ENCODE measurements at regions not wholly inside any gene's neighbourhood (a gene's known extent, or its start where the extent isn't known, plus 50 kb on each side); places are given as distances from the start of the nearest gene placed in this dataset.
"Not testable (repeated sequence)": the region's sequence is repeated elsewhere in the genome, so short reads cannot be mapped to it uniquely, and the experiment has no call there.

DNA sequence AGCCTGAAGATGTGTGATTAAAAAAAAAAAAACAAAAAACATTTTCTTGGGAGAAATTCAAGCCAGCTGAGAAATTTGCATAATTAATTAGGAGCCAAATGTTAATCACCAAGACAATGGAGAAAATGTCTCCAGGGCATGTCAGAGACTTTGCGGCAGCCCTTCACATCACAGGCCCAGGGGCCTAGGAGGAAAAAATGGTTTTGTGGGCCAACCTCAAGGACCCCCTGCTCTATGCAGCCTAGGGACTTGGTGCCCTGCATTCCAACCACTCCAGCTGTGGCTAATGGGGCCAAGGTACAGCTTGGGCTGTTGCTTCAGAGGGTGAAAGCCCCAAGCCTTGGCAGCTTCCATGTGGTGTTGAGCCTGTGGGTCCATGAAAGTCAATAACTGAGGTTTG is 241.9 kb upstream of the THUMPD2 start:
- DNase-seq (ENCODE audit: low spot score) = no peak
- H3K36me3 ChIP-seq (ENCODE audit: low read depth) = no peaks in the 10 kb centered on the region

DNA sequence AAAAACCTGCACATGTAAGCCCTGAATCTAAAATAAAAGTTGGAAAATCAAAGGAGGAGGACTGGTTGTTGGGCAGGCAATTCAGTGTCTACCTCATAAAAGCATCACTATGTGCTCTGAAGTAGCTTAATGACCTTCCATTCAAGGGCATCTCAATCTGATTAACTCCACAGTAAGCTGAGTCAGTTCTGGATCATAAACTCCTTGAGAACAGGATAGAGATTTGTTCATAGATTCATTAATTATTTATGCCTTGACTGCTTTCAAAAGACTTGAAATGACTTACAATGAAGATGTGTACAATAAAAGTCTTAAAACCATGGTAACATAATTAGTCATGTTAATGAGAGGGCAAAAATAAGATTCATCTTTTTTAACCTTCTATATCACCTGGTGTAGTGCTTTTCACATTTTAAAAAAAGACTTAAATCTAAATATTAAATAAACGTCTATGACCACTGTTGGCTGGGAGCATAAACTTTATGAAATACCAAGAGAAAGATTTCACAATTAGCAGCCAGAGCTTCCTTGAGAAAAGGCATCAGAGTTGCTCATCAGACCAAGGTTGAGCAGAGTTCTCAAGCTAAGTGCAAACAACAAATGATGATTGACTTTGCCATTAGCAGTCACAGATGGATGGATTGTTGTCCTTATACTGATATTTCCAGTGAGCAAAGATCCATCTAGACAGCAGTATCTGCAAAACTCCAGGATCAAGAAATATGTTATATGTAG is 237.3 kb upstream of the THUMPD2 start:
- H3K36me3 ChIP-seq (ENCODE audit: low read depth) = no peaks in the 10 kb centered on the region
- H3K27me3 ChIP-seq (ENCODE audit: insufficient read depth, poor library complexity, severe bottlenecking) = no peaks in the 10 kb centered on the region
- peaks cover 6% of the 10 kb centered on the region for H3K9me3 ChIP-seq (ENCODE audit: severe bottlenecking)
- DNase-seq (ENCODE audit: low spot score) = no peak
- ATAC-seq (ENCODE audit: low read depth) = no peak
- no peak overlapping the region for H3K27ac ChIP-seq (ENCODE audit: poor library complexity, severe bottlenecking)
- H3K4me3 ChIP-seq (ENCODE audit: severe bottlenecking) = no peak overlapping the region
- TF ChIP-seq, protein P1, sequence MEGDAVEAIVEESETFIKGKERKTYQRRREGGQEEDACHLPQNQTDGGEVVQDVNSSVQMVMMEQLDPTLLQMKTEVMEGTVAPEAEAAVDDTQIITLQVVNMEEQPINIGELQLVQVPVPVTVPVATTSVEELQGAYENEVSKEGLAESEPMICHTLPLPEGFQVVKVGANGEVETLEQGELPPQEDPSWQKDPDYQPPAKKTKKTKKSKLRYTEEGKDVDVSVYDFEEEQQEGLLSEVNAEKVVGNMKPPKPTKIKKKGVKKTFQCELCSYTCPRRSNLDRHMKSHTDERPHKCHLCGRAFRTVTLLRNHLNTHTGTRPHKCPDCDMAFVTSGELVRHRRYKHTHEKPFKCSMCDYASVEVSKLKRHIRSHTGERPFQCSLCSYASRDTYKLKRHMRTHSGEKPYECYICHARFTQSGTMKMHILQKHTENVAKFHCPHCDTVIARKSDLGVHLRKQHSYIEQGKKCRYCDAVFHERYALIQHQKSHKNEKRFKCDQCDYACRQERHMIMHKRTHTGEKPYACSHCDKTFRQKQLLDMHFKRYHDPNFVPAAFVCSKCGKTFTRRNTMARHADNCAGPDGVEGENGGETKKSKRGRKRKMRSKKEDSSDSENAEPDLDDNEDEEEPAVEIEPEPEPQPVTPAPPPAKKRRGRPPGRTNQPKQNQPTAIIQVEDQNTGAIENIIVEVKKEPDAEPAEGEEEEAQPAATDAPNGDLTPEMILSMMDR (IDR thresholded peaks at IDR 0.05; ENCODE audit: poor library complexity, severe bottlenecking) = no peak
- no peaks in the 10 kb centered on the region for H3K4me1 ChIP-seq (ENCODE audit: insufficient read depth, poor library complexity, severe bottlenecking)

More for the DNA sequence above, 241.9 kb upstream of the THUMPD2 start:
- H3K27ac ChIP-seq (ENCODE audit: poor library complexity, severe bottlenecking) = no peak overlapping the region
- peaks cover 5% of the 10 kb centered on the region for H3K9me3 ChIP-seq (ENCODE audit: severe bottlenecking)
- no peak overlapping the region for H3K4me3 ChIP-seq (ENCODE audit: severe bottlenecking)
- H3K27me3 ChIP-seq (ENCODE audit: insufficient read depth, poor library complexity, severe bottlenecking) = no peaks in the 10 kb centered on the region
- no peaks in the 10 kb centered on the region for H3K4me1 ChIP-seq (ENCODE audit: insufficient read depth, poor library complexity, severe bottlenecking)
- no peak for ATAC-seq (ENCODE audit: low read depth)
- TF ChIP-seq, protein P1 (IDR thresholded peaks at IDR 0.05; ENCODE audit: poor library complexity, severe bottlenecking) = no peak

DNA sequence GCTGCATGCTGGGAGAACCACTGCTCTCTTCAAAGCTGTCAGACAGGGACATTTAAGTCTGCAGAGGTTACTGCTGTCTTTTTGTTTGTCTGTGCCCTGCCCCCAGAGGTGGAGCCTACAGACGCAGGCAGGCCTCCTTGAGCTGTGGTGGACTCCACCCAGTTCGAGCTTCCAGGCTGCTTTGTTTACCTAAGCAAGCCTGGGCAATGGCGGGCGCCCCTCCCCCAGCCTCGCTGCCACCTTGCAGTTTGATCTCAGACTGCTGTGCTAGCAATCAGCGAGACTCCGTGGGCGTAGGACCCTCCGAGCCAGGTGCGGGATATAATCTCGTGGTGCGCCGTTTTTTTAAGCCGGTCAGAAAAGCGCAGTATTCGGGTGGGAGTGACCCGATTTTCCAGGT is 234.9 kb upstream of the THUMPD2 start:
- not testable (repeated sequence) for H3K27me3 ChIP-seq (ENCODE audit: insufficient read depth, poor library complexity, severe bottlenecking); DNase-seq (ENCODE audit: low spot score); H3K4me1 ChIP-seq (ENCODE audit: insufficient read depth, poor library complexity, severe bottlenecking); ATAC-seq (ENCODE audit: low read depth); H3K36me3 ChIP-seq (ENCODE audit: low read depth); H3K27ac ChIP-seq (ENCODE audit: poor library complexity, severe bottlenecking); H3K9me3 ChIP-seq (ENCODE audit: severe bottlenecking); H3K4me3 ChIP-seq (ENCODE audit: severe bottlenecking)

DNA sequence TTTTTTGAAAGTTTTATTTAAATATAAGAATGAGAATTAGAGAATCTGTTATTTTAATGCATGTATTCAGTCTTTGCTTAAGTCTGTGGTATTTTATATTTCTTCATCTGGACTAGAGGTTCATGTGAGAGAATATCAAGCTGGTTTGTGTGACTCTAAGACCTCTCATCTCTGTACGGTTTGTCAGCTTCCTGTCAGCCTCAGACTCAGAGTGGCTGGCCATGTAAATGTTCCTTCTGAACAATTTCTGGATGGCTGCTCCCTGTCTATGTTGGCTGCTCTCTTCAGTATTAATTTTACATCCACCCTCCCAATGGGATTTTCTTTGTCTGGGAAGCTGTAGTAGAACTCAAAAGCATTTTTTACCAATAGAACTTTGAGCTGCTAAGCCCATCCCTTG is 225.3 kb upstream of the THUMPD2 start:
- Histone ChIP-seq H3K36me3 (ENCODE audit: low read depth) (no peaks in the 10 kb centered on the region), H3K27me3 (ENCODE audit: insufficient read depth, poor library complexity, severe bottlenecking) (peaks cover 3% of the 10 kb centered on the region), H3K9me3 (ENCODE audit: severe bottlenecking) (no peaks in the 10 kb centered on the region), H3K4me1 (ENCODE audit: insufficient read depth, poor library complexity, severe bottlenecking) (no peaks in the 10 kb centered on the region), H3K4me3 (ENCODE audit: severe bottlenecking) (no peak overlapping the region), H3K27ac (ENCODE audit: poor library complexity, severe bottlenecking) (no peak overlapping the region)
- DNase-seq (ENCODE audit: low spot score) (no peak), ATAC-seq (ENCODE audit: low read depth) (no peak)
- TF ChIP-seq, protein P1 (IDR thresholded peaks at IDR 0.05; ENCODE audit: poor library complexity, severe bottlenecking) = no peak

DNA sequence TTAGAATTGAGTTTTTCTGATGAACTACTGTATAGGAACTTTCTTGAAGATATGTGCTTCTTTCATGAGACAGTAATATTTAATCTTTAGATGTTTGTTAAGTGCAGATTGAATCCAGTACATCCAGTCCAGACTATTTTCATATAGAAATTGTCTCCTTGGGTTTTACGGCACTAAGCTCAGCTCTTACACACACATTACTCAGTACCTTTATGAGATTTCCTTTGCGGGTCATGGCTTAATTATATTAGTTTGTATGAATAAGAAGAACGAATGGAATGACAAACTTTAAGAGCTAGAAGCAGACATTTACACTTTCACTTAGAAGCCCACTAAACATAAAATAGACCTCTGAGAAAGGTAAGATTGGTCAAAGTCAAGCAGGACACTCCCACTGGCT is 223.3 kb upstream of the THUMPD2 start:
- Histone ChIP-seq H3K9me3 (ENCODE audit: severe bottlenecking) (no peaks in the 10 kb centered on the region), H3K4me1 (ENCODE audit: insufficient read depth, poor library complexity, severe bottlenecking) (no peaks in the 10 kb centered on the region), H3K36me3 (ENCODE audit: low read depth) (no peaks in the 10 kb centered on the region), H3K4me3 (ENCODE audit: severe bottlenecking) (no peak overlapping the region), H3K27me3 (ENCODE audit: insufficient read depth, poor library complexity, severe bottlenecking) (no peaks in the 10 kb centered on the region), H3K27ac (ENCODE audit: poor library complexity, severe bottlenecking) (no peak overlapping the region)
- TF ChIP-seq, protein P1 (IDR thresholded peaks at IDR 0.05; ENCODE audit: poor library complexity, severe bottlenecking) = no peak
- ATAC-seq (ENCODE audit: low read depth) (no peak), DNase-seq (ENCODE audit: low spot score) (no peak)
